Activated naive CD8-positive, alpha-beta T cell treated with anti-CD3 and anti-CD28 coated beads, Interleukin-2, amount 50 U/mL, for 24 hours (primary cell): ENCODE measurements at regions not wholly inside any gene's neighbourhood (a gene's known extent, or its start where the extent isn't known, plus 50 kb on each side); places are given as distances from the start of the nearest gene placed in this dataset.
A peak's percentile ranks its signal among the peaks of the same experiment; 100 is the strongest.
"Not testable (repeated sequence)": the region's sequence is repeated elsewhere in the genome, so short reads cannot be mapped to it uniquely, and the experiment has no call there.

Experiments
- ATAC-seq: fragments of 150-1000 bp; cut with Tn5 transposase; one replicate; pipeline ENCODE4 v1.10.0; 2021
- DNase-seq: peaks from one replicate; pipeline ENCODE4 v3.0.0; 2021
- H3K27ac Mint-ChIP-seq: one replicate; pipeline ENCODE4 v1.8.0; 2021; ENCODE audit warnings: mild to moderate bottlenecking, mixed read lengths
- H3K27me3 Mint-ChIP-seq: one replicate; pipeline ENCODE4 v1.8.0; 2021; ENCODE audit warnings: mixed read lengths
- H3K36me3 Mint-ChIP-seq: one replicate; pipeline ENCODE4 v1.8.0; 2021; ENCODE audit warnings: low read depth, mixed read lengths
- H3K4me1 Mint-ChIP-seq: one replicate; pipeline ENCODE4 v1.8.0; 2021; ENCODE audit warnings: mixed read lengths
- H3K4me3 Mint-ChIP-seq: one replicate; pipeline ENCODE4 v1.8.0; 2021; ENCODE audit warnings: mild to moderate bottlenecking, moderate library complexity, mixed read lengths
- H3K9me3 Mint-ChIP-seq: one replicate; pipeline ENCODE4 v1.8.0; 2021; ENCODE audit warnings: mixed read lengths

DNA sequence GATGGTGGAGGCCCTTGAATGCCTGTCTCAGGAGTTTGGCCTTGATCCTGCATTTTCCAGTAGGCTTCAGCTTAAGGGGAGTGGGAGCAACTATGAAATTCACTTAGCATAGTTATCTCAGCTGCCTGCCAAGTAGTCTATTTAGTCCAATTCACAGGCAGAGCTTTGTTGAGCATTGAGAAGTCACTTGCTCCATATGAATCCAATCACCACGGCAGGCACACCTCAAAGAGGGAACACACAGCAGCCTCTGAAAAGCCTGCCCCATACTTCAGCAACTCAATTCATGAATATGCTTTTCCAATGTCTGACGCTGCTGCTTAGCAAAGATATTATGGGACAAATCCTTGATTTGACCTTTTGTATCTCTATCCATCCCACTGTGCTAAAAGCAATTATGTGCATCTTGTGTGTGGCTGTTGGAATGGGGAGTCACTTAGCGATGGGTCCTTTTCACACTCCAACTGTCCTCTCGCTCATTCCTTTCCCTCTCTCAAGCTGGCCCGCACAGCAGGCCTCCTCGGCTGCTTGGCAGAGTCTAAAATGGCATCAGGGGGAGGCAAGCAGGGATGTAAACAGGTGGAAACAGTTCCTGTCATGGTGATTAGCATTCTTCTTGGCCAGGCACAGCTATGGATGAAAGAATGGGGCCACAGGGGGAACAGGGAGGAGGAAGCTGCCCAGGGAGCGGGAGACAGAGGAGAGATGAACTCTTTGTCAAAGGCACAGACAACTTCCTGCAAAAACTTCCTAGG lies 56.0 kb upstream of the LRPPRC start:
- no peaks in the 10 kb centered on the region for H3K36me3 Mint-ChIP-seq

GRCh38 chr2:44052584-44052983 lies 56.8 kb upstream of the LRPPRC start:
- DNase-seq, result no peak
- Mint-ChIP-seq H3K4me1 (no peaks in the 10 kb centered on the region), H3K27ac (no peak overlapping the region), H3K27me3 (no peaks in the 10 kb centered on the region), H3K9me3 (no peaks in the 10 kb centered on the region), H3K36me3 (no peaks in the 10 kb centered on the region), H3K4me3 (no peak overlapping the region)
- ATAC-seq, result no peak

More for the DNA sequence above, 56.0 kb upstream of the LRPPRC start:
- no peak for ATAC-seq
- H3K27ac Mint-ChIP-seq, result no peak overlapping the region
- H3K4me3 Mint-ChIP-seq, result no peak overlapping the region
- no peaks in the 10 kb centered on the region for H3K27me3 Mint-ChIP-seq
- no peaks in the 10 kb centered on the region for H3K4me1 Mint-ChIP-seq
- DNase-seq, result no peak
- no peaks in the 10 kb centered on the region for H3K9me3 Mint-ChIP-seq

GRCh38 chr2:44053052-44053451 lies 57.3 kb upstream of the LRPPRC start:
- Mint-ChIP-seq H3K4me3 (no peak overlapping the region), H3K36me3 (no peaks in the 10 kb centered on the region), H3K4me1 (no peaks in the 10 kb centered on the region), H3K27ac (no peak overlapping the region), H3K27me3 (no peaks in the 10 kb centered on the region), H3K9me3 (no peaks in the 10 kb centered on the region)
- DNase-seq, result no peak
- no peak for ATAC-seq

DNA sequence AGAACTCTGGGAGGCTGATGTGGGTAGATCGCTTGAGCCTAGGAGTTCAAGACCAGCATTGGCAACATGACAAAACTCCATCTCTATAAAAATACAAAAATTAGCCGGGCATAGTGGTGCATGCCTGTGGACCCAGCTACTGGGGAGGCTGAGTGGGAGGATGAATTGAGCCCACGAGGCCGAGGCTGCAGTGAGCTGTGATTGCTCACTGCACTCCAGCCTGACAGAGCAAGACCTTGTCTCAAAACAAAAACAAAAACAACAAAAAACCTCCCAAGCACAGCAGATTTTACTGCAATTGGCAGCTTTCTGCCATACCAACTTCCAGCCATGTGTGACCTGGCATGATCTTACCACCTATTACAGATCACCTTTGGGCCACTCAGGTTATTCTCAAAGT lies 57.7 kb upstream of the LRPPRC start:
- Mint-ChIP-seq H3K4me1 (no peaks in the 10 kb centered on the region), H3K27me3 (no peaks in the 10 kb centered on the region), H3K4me3 (no peak overlapping the region), H3K36me3 (no peaks in the 10 kb centered on the region), H3K27ac (no peak overlapping the region), H3K9me3 (no peaks in the 10 kb centered on the region)
- no peak for ATAC-seq
- no peak for DNase-seq

DNA sequence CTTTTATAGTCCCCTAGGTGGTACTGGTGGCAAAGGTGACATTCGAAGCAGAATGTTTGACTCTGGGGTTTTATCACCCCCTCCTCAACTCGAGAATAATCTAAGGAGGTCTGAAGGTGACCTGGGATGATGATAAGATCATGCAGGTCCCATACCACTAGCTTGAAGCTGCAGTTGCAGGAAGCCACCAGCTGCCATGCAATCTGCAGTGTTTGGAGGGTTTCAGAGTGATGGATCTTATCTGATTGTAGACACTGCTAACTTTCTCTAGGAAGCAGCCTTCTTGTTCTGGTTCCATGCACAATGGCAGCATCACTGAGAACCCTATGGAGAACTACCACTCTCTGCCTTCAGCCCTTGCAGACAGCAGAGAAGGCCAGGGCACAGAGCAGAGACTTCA lies 59.4 kb upstream of the LRPPRC start:
- no peaks in the 10 kb centered on the region for H3K4me1 Mint-ChIP-seq
- no peaks in the 10 kb centered on the region for H3K27me3 Mint-ChIP-seq
- no peak for DNase-seq
- H3K27ac Mint-ChIP-seq, result no peak overlapping the region
- ATAC-seq, result no peak
- no peaks in the 10 kb centered on the region for H3K36me3 Mint-ChIP-seq
- no peak overlapping the region for H3K4me3 Mint-ChIP-seq
- H3K9me3 Mint-ChIP-seq, result no peaks in the 10 kb centered on the region

DNA sequence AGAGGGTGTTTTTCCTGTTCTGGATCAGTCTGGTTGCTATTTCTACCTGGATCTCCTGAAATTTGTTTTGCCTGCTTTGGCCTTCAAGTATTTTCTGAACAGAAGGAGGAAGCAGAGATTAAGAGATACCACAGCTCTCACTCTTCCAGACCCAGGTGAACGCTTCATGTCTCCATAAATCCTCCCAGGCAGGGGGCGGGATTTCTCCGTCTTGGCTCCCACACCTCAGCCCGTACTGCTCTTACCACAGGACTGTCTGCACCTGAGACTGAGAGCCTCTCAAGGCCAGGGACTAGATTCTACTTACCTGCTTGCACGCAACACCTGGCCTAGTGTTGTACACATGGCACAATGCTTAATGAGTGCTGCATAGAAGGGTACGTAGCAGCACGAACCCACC lies 59.9 kb upstream of the LRPPRC start:
- DNase-seq (no peak), ATAC-seq (no peak)
- Mint-ChIP-seq H3K27me3 (no peaks in the 10 kb centered on the region), H3K36me3 (no peaks in the 10 kb centered on the region), H3K4me3 (no peak overlapping the region), H3K9me3 (no peaks in the 10 kb centered on the region), H3K4me1 (no peaks in the 10 kb centered on the region), H3K27ac (no peak overlapping the region)

DNA sequence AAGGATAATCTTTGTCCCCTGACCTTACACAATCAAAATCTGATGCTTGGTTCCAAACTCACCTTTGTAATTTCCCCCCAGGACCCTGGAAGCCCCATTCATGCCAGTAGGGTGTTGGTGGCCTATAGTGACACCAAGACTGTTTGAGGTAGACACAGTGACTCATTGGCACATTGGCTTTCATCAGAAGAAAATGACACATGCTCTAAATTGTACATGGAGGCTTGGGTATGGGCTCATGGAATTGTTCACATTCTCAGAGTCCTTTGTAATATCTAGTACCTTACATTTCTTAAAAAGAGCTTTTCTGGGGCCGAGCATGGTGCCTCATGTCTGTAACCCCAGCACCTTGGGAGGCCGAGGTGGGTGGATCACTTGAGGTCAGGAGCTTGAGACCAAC lies 61.2 kb upstream of the LRPPRC start:
- peak; percentile 54 for ATAC-seq
- no peak for DNase-seq
- H3K27me3 Mint-ChIP-seq, result no peaks in the 10 kb centered on the region
- H3K4me3 Mint-ChIP-seq, result no peak overlapping the region
- no peak overlapping the region for H3K27ac Mint-ChIP-seq
- no peaks in the 10 kb centered on the region for H3K36me3 Mint-ChIP-seq
- H3K4me1 Mint-ChIP-seq, result no peaks in the 10 kb centered on the region
- no peaks in the 10 kb centered on the region for H3K9me3 Mint-ChIP-seq

GRCh38 chr2:44060286-44060685 lies 64.5 kb upstream of the LRPPRC start:
- H3K9me3 Mint-ChIP-seq, H3K27ac Mint-ChIP-seq, ATAC-seq, H3K4me3 Mint-ChIP-seq, H3K36me3 Mint-ChIP-seq, H3K27me3 Mint-ChIP-seq, H3K4me1 Mint-ChIP-seq, DNase-seq: not testable (repeated sequence)

GRCh38 chr2:44060990-44061389 lies 65.2 kb upstream of the LRPPRC start:
- H3K4me3 Mint-ChIP-seq, result no peak overlapping the region
- H3K9me3 Mint-ChIP-seq, result no peaks in the 10 kb centered on the region
- no peaks in the 10 kb centered on the region for H3K36me3 Mint-ChIP-seq
- H3K27ac Mint-ChIP-seq, result no peak overlapping the region
- ATAC-seq, result no peak
- DNase-seq, result no peak
- no peaks in the 10 kb centered on the region for H3K4me1 Mint-ChIP-seq
- H3K27me3 Mint-ChIP-seq, result no peaks in the 10 kb centered on the region

GRCh38 chr2:44061469-44061868 lies 65.7 kb upstream of the LRPPRC start:
- Mint-ChIP-seq H3K9me3 (no peaks in the 10 kb centered on the region), H3K4me1 (no peaks in the 10 kb centered on the region), H3K27ac (no peak overlapping the region), H3K36me3 (no peaks in the 10 kb centered on the region), H3K4me3 (no peak overlapping the region), H3K27me3 (no peaks in the 10 kb centered on the region)
- ATAC-seq (no peak), DNase-seq (no peak)

DNA sequence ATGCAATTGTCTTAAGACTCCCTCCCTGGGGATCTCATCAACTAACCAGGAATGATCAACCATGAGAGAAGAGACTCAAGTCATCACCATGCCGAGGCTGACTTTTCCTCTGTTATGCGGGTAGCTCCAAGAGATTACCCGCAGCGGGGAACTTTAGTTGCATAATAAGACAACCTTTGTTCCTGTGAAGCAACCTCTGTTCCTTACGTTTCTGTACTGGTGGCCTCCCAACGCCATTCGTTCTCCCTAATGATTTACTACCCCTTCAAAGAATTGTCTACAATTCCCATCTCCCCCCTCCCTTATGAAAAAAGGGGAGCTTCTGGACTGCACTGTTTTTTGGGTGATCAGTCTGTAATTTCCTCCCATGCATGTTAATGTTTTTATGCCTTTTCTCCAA lies 66.1 kb upstream of the LRPPRC start:
- no peaks in the 10 kb centered on the region for H3K27me3 Mint-ChIP-seq
- no peaks in the 10 kb centered on the region for H3K9me3 Mint-ChIP-seq
- no peaks in the 10 kb centered on the region for H3K4me1 Mint-ChIP-seq
- H3K27ac Mint-ChIP-seq, result no peak overlapping the region
- no peak overlapping the region for H3K4me3 Mint-ChIP-seq
- ATAC-seq, result no peak
- H3K36me3 Mint-ChIP-seq, result no peaks in the 10 kb centered on the region
- no peak for DNase-seq

DNA sequence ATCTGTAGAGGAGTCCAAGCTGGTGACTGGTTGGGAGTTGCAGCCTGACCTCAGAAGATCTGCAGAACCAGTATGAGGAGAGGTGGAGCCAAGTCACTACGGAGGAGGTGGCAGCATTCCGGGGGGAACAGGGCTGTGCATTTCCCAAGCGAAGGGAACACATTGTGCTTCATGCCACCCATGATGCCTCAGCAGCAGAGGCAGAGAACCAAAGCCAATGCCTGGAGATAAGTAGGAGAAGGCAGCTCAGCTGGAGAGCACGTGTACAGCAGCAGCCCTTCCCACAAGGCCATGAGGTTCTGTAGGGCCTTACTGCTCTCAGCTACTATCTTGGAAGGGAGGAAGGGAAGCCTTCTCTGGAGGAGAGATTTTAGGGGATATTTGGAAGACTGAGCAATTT lies 67.2 kb upstream of the LRPPRC start:
- ATAC-seq, result no peak
- no peak overlapping the region for H3K4me3 Mint-ChIP-seq
- H3K27me3 Mint-ChIP-seq, result no peaks in the 10 kb centered on the region
- H3K27ac Mint-ChIP-seq, result no peak overlapping the region
- H3K4me1 Mint-ChIP-seq, result no peaks in the 10 kb centered on the region
- H3K9me3 Mint-ChIP-seq, result no peaks in the 10 kb centered on the region
- DNase-seq, result no peak
- no peaks in the 10 kb centered on the region for H3K36me3 Mint-ChIP-seq

DNA sequence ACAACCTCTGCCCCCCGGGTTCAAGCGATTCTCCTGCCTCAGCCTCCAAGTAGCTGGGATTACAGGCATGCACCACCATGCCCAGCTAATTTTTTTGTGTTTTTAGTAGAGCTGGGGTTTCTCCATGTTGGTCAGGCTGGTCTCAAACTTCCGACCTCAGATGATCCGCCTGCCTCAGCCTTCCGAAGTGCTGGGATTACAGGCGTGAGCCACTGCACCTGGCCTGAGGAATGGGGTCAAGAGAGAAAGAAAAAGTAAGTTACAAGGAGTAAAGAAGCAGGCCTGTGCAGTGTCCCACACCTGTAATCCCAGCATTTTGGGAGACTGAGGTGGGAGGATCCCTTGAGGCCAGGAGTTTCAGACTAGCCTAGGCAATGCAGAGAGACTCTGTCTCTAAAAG lies 68.5 kb upstream of the LRPPRC start:
- H3K4me3 Mint-ChIP-seq, H3K9me3 Mint-ChIP-seq, ATAC-seq, DNase-seq, H3K36me3 Mint-ChIP-seq, H3K4me1 Mint-ChIP-seq, H3K27ac Mint-ChIP-seq, H3K27me3 Mint-ChIP-seq: not testable (repeated sequence)

- not testable (repeated sequence) for ATAC-seq, H3K36me3 Mint-ChIP-seq, DNase-seq, H3K4me3 Mint-ChIP-seq, H3K27ac Mint-ChIP-seq, H3K27me3 Mint-ChIP-seq, H3K4me1 Mint-ChIP-seq, H3K9me3 Mint-ChIP-seq
Measured at GRCh38 chr2:44067012-44067790, 71.4 kb upstream of the LRPPRC start.

DNA sequence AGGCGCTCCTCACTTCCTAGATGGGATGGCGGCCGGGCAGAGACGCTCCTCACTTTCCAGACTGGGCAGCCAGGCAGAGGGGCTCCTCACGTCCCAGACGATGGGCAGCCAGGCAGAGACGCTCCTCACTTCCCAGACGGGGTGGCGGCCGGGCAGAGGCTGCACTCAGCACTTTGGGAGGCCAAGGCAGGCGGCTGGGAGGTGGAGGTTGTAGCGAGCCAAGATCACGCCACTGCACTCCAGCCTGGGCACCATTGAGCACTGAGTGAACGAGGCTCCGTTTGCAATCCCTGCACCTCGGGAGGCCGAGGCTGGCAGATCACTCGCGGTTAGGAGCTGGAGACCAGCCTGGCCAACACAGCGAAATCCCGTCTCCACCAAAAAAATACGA lies 72.0 kb upstream of the LRPPRC start:
- H3K4me1 Mint-ChIP-seq, ATAC-seq, H3K4me3 Mint-ChIP-seq, H3K9me3 Mint-ChIP-seq, DNase-seq, H3K36me3 Mint-ChIP-seq, H3K27ac Mint-ChIP-seq, H3K27me3 Mint-ChIP-seq: not testable (repeated sequence)
